Liver (tissue), 3 donors: ENCODE measurements at regions not wholly inside any gene's neighbourhood (a gene's known extent, or its start where the extent isn't known, plus 50 kb on each side); places are given as distances from the start of the nearest gene placed in this dataset.

ENCODE experiments used
- ATF3 ChIP-seq: IDR thresholded peaks from 2 replicates; pipeline ENCODE4 v1.6.1; 2016; ENCODE audit warnings: antibody characterized with exemption
- CTCF ChIP-seq: fragments of 150-350 bp; IDR thresholded peaks from 2 replicates; pipeline ENCODE4 v1.5.1; 2017; ENCODE audit warnings: improper control_type of control experiment, low read depth, low read length; ENCODE audit not compliant: missing input control
- EGR1 ChIP-seq, 2 donors: IDR thresholded peaks; 2 replicates each; pipeline ENCODE4 v1.6.1; 2016 to 2018; ENCODE audit warnings: antibody characterized with exemption in 2 of 2, low read depth in 2 of 2
- FOXA1 ChIP-seq: IDR thresholded peaks from 2 replicates; pipeline ENCODE4 v1.6.1; 2016; ENCODE audit warnings: antibody characterized with exemption
- JUND ChIP-seq, 2 donors: IDR thresholded peaks; 2 replicates each; pipeline ENCODE4 v1.6.1; 2016; ENCODE audit warnings: antibody characterized with exemption in 2 of 2
- MAX ChIP-seq: IDR thresholded peaks from 2 replicates; pipeline ENCODE4 v1.6.1; 2016; ENCODE audit warnings: antibody characterized with exemption
- RAD21 ChIP-seq, 2 donors: IDR thresholded peaks; 2 replicates each; pipeline ENCODE4 v1.6.1; 2016; ENCODE audit warnings: antibody characterized with exemption in 2 of 2, mild to moderate bottlenecking in 2 of 2
- REST ChIP-seq: IDR thresholded peaks from 2 replicates; pipeline ENCODE4 v1.6.1; 2016; ENCODE audit warnings: antibody characterized with exemption, mild to moderate bottlenecking
- SP1 ChIP-seq: IDR thresholded peaks from 2 replicates; pipeline ENCODE4 v1.6.1; 2018; ENCODE audit warnings: antibody characterized with exemption, mild to moderate bottlenecking
- TAF1 ChIP-seq: conservative IDR thresholded peaks from 2 replicates; pipeline ENCODE4 v1.6.1; 2016; ENCODE audit warnings: antibody characterized with exemption, mild to moderate bottlenecking
- YY1 ChIP-seq: IDR thresholded peaks from 2 replicates; pipeline ENCODE4 v1.6.1; 2016; ENCODE audit warnings: antibody characterized with exemption, mild to moderate bottlenecking
- donor health status: healthy.
- donor health status: healthy.

GRCh38 chr4:189278597-189279165 lies 662.0 kb upstream of the FRG1 start:
- TF ChIP-seq EGR1 (IDR thresholded peaks at IDR 0.05; ENCODE audit: low read depth in 2 of 2) (no peak), CTCF (no peak), FOXA1 (no peak), JUND (IDR thresholded peaks at IDR 0.05) (no peak), REST (no peak), YY1 (no peak), TAF1 (no peak), ATF3 (no peak), MAX (no peak), SP1 (no peak), RAD21 (IDR thresholded peaks at IDR 0.05) (no peak)
